ENCODE measurements at regions not wholly inside any gene's neighbourhood (a gene's known extent, or its start where the extent isn't known, plus 50 kb on each side); places are given as distances from the start of the nearest gene placed in this dataset.

- CTCF ChIA-PET, result no interaction called here
- POLR2A ChIA-PET, result no interaction called here
Observed at GRCh38 chr10:31657434-31657872, 271.2 kb downstream of the ARHGAP12 start.

- POLR2A ChIA-PET, result no interaction called here
Observed at GRCh38 chr10:31656851-31657433, 271.7 kb downstream of the ARHGAP12 start.

GRCh38 chr10:31652038-31652437 lies 276.6 kb downstream of the ARHGAP12 start:
- ChIA-PET POLR2A (no interaction called here), CTCF (no interaction called here)

More at GRCh38 chr10:31656851-31657433, 271.7 kb downstream of the ARHGAP12 start:
- CTCF ChIA-PET, result no interaction called here

DNA sequence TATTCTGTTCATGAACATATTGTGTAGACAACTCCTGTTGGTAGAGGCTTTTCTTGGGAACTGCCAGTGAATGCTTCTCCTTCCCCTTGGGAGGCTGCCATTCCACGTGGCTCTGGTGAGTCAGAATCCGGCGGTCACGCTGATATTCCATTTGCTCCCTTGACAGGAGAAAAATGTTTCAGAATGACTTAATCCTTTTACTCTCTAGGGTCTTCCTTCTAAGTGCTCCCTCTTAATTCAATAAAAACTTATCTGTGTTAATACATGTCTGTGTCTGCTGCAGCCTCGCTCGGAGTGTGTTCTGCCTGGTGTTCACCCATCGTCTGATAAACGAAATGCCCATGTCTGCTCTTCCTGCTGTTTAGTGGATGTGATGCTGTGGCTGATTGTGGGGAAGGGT lies 278.6 kb downstream of the ARHGAP12 start:
- CTCF ChIA-PET, result no interaction called here
- POLR2A ChIA-PET, result no interaction called here

GRCh38 chr10:31648966-31649365 lies 279.7 kb downstream of the ARHGAP12 start:
- CTCF ChIA-PET, result no interaction called here
- POLR2A ChIA-PET, result no interaction called here

- CTCF ChIA-PET, result no interaction called here
Observed at GRCh38 chr10:31647861-31648260, 280.8 kb downstream of the ARHGAP12 start.

GRCh38 chr10:31646519-31646918 lies 282.1 kb downstream of the ARHGAP12 start:
- POLR2A ChIA-PET, result no interaction called here
- CTCF ChIA-PET, result no interaction called here

More at GRCh38 chr10:31647861-31648260, 280.8 kb downstream of the ARHGAP12 start:
- POLR2A ChIA-PET, result interaction anchor here (0.6 kb wide), 1 partner anchor 55 kb away, joined by 3 read pairs; no protein-coding TSS in a partner anchor

DNA sequence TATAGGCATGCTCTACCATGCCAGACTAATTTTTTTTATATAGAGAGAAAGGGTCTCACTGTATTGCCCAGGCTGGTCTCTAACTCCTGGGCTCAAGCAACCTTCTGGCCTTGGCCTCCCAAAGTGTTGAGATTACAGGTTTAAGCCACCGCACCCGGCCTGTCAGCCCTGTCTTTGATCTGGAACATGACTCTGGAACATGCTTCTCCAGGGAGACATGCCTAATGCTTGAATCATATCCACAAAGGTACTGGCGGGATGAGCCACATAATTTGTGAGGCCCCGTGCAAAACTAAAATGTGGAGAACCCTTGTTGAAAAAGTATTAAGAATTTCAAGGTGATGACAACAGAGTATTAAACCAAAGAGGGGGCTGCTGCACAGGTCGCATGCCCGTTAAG lies 282.8 kb downstream of the ARHGAP12 start:
- POLR2A ChIA-PET, result no interaction called here
- CTCF ChIA-PET, result no interaction called here

GRCh38 chr10:31644931-31645633 lies 283.5 kb downstream of the ARHGAP12 start:
- CTCF ChIA-PET, result no interaction called here
- POLR2A ChIA-PET, result no interaction called here

GRCh38 chr10:31642281-31642680 lies 286.4 kb downstream of the ARHGAP12 start:
- ChIA-PET CTCF (no interaction called here), POLR2A (no interaction called here)

DNA sequence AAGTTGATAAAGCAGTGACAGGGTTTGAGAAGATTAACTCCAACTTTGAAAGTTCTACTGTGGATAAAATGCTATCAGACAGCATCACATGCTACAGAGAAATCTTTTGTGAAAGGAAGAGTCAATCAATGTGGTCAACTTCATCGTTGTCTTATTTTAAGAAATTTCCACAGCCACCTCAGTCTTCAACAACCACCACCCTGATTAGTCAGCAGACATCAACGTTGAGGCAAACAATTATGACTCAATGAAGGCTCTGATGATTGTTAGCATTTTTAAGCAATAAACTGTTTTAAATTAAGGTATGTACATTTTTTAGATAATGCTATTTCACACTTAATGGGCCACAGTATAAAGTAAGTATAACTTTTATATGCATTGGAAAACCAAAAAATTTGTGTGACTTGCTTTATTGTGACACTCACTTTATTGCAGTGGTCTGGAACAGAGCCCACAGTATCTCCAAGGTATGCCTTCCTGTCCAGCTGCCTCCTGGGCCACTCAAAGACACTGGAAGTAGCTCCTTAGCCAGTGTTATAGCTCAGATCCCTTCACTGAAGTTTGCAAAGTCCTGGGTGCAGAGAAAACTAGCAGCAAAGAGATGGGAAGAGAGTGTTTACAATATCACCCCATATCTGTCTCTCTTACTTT lies 293.1 kb downstream of the ARHGAP12 start:
- POLR2A ChIA-PET, result no interaction called here
- CTCF ChIA-PET, result no interaction called here

DNA sequence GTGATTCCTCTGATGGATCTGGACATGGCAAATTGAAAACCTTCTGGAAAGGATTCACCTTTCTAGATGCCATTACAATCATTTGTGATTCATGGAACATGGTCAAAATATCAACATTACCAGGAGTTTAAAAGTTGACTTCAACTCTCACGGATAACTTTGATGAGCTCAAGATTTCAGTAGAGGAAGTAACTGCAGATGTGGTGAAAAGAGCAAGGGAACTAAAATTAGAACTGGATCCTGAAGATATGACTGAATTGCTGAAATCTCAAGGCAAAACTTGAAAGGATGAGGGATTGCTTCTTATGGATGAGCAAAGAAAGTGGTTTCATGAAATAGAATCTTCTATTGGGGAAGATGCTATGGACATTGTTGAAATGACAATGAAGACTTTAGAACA lies 293.6 kb downstream of the ARHGAP12 start:
- ChIA-PET POLR2A (no interaction called here), CTCF (no interaction called here)

- ChIA-PET POLR2A (no interaction called here), CTCF (no interaction called here)
Observed at GRCh38 chr10:31630861-31631567, 297.6 kb downstream of the ARHGAP12 start.

DNA sequence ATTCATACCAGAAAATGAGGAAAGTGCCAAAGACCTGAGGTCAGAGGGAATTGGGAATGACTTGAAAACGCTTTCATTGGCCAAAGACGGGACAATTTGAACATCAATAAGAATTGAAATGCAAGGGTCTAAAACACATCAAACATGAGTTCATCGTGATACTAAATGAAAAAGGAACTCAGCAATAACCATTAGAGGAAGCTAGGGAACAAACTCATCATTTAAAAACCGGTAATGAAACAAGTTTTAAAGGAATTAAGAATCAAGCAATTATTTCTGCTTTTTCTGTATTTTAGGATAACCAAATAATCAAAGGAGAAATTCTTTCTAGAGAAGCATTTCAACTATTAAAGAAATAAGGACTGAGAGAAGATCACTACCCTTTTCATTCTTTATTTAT lies 303.1 kb downstream of the ARHGAP12 start:
- CTCF ChIA-PET, result no interaction called here
- POLR2A ChIA-PET, result no interaction called here

DNA sequence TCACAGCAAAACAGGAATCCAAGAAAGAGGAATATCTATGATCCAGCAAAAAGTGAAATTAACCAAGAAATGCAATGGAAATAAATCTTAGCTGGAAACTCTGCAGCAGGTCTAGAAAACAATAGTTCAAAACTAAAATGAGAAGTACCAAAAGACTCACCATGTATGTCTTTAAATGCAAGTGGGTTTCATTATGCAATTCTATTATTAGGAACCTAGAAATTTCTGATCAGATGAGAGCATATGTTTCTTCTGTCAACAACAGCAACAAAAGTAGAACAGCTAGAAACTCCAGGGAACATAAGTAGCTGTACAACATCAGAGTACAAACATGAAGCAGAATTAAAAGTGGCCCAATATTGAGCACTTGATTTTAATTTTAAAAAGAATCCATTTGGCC lies 304.0 kb downstream of the ARHGAP12 start:
- ChIA-PET CTCF (no interaction called here), POLR2A (no interaction called here)

- CTCF ChIA-PET, result no interaction called here
Observed at GRCh38 chr10:31623947-31624346, 304.7 kb downstream of the ARHGAP12 start.

DNA sequence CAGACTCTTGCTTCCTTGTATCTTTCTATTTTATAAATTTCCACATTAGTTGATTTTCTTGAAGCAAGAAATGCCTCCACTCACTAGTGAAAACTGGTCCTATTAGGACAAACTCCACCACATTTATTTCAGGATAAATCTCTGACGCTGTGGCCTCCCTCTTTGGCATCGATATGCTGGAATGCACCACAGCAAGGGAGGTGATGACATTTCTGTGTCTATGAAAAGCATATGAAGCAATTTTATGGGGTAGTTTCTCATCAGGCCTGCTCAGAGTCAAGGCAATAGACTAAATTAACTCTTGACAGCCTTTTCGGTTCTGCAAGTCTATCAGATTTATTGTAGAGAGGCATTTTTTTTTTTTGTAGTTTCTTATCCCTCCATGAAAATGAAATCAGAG lies 304.4 kb downstream of the ZEB1 start:
- ChIA-PET POLR2A (no interaction called here), CTCF (no interaction called here)

More at GRCh38 chr10:31623947-31624346, 304.7 kb downstream of the ARHGAP12 start:
- POLR2A ChIA-PET, result no interaction called here

DNA sequence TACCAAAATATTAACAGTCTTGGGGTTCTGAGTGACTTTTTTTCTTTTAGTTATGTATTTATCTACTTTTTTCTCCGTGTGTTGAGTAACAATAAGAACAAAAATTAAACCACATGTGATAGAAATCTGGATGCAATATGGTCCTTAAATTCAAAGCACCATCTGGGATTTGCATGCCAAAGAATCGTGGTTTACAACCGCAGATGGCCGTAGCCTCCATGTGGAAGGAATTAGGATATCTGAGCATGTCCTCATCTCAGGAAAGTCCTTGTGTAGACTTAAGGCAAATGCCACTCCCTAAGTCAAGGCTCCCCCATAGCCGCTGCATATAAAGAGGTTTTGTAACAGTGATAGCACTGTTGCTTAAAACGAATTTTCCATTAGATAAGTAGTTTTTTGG lies 304.0 kb downstream of the ZEB1 start:
- CTCF ChIA-PET, result no interaction called here
- POLR2A ChIA-PET, result no interaction called here

- CTCF ChIA-PET, result no interaction called here
- POLR2A ChIA-PET, result no interaction called here
Observed at GRCh38 chr10:31621733-31622132, 302.7 kb downstream of the ZEB1 start.

DNA sequence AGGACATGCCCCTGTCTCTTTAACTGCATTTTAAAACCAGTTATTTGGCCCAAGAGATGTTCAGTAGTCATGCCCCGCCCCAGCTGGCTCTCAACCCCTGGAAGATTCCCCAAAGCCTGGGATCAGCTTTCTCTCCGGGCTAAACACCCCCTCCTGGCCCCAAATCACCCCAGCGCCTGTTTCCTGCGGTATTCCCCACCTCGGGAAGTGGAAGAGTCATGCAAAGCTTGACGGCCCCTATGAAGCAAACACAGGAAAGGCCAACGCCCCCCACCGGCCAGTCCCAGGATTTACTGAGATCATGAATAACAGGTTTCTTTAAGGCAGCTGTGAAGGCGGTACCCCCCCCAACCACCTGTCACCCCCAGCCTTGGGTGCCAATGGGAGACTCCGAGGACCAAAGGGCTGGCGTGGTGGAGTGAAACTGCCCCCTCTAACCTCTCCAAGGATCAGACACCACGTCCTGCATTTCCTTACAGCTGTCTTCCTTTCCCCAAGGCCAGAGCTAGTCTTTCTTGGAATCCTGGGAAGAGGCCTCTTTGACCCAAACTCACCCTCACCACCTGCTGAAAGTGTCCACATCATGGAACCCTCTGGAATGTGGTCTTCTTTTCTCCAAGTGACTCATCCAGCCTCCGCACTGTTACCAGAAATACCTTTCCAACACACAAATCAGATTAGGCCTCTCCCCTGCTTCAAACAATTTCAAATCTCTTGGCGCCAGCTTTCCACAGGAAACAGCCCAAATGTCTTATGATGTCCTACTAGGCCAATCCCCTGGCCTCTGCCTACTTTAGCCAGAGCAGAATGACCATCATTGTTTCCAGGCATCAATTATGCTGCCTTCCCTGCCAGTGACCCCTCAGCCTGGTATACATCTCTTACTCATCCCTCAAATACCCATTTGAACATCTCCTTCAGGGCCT lies 301.5 kb downstream of the ZEB1 start:
- CTCF ChIA-PET, result no interaction called here
- POLR2A ChIA-PET, result no interaction called here
